Astrocyte (in vitro differentiated cells and primary cell): ENCODE measurements at regions not wholly inside any gene's neighbourhood (a gene's known extent, or its start where the extent isn't known, plus 50 kb on each side); places are given as distances from the start of the nearest gene placed in this dataset.

Experiments used
- DNase-seq: peaks from one replicate; pipeline ENCODE4 v3.0.0-alpha.2; 2010; ENCODE audit warnings: low read depth
- FAIRE-seq: peaks from 2 replicates; lab custom pipeline; 2011; peaks lifted over from hg19 to GRCh38; lab: Jason Lieb, UNC
- H2AFZ ChIP-seq: 2 replicates; pipeline ENCODE4 v1.6.0; 2012; ENCODE audit warnings: low read depth, low read length, inconsistent platforms
- H3K27ac ChIP-seq: 2 replicates; pipeline ENCODE4 v1.5.1; 2011; ENCODE audit warnings: low read depth, low read length, inconsistent platforms
- H3K27me3 ChIP-seq: 2 replicates; pipeline ENCODE4 v1.6.0; 2011; ENCODE audit warnings: low read length, inconsistent platforms; ENCODE audit not compliant: insufficient read depth
- H3K36me3 ChIP-seq: 2 replicates; pipeline ENCODE4 v1.5.1; 2011; ENCODE audit warnings: low read length, inconsistent platforms; ENCODE audit not compliant: insufficient read depth
- H3K4me1 ChIP-seq: 2 replicates; pipeline ENCODE4 v1.5.1; 2011; ENCODE audit warnings: low read length, inconsistent platforms; ENCODE audit not compliant: insufficient read depth
- H3K4me2 ChIP-seq: 2 replicates; pipeline ENCODE4 v1.6.0; 2012; ENCODE audit warnings: low read length, inconsistent platforms
- H3K4me3 ChIP-seq: 2 replicates; pipeline ENCODE4 v1.5.1; 2011; ENCODE audit warnings: low read depth, mild to moderate bottlenecking, low read length, inconsistent platforms; ENCODE audit not compliant: insufficient read depth
- H3K79me2 ChIP-seq: 2 replicates; pipeline ENCODE4 v1.6.0; 2012; ENCODE audit warnings: mild to moderate bottlenecking, low read length, inconsistent platforms; ENCODE audit not compliant: insufficient read depth
- H3K9ac ChIP-seq: 2 replicates; pipeline ENCODE4 v1.6.0; 2012; ENCODE audit warnings: mild to moderate bottlenecking, low read length, inconsistent platforms
- H3K9me3 ChIP-seq: 2 replicates; pipeline ENCODE4 v1.5.1; 2012; ENCODE audit warnings: low read depth, mild to moderate bottlenecking, low read length, inconsistent platforms; ENCODE audit not compliant: insufficient read depth
- H4K20me1 ChIP-seq: 2 replicates; pipeline ENCODE4 v1.6.0; 2012; ENCODE audit warnings: low read length, inconsistent platforms; ENCODE audit not compliant: insufficient read depth
- H3K27ac Mint-ChIP-seq: one replicate; pipeline ENCODE4 v1.8.0; 2021; ENCODE audit warnings: mild to moderate bottlenecking, mixed read lengths; ENCODE audit not compliant: unreplicated experiment
- H3K27me3 Mint-ChIP-seq: one replicate; pipeline ENCODE4 v1.8.0; 2021; ENCODE audit warnings: low read depth, mixed read lengths; ENCODE audit not compliant: unreplicated experiment
- H3K36me3 Mint-ChIP-seq: one replicate; pipeline ENCODE4 v1.8.0; 2021; ENCODE audit warnings: low read depth, mixed read lengths; ENCODE audit not compliant: unreplicated experiment
- H3K4me1 Mint-ChIP-seq: one replicate; pipeline ENCODE4 v1.8.0; 2021; ENCODE audit warnings: low read depth, mixed read lengths; ENCODE audit not compliant: unreplicated experiment
- H3K4me3 Mint-ChIP-seq: one replicate; pipeline ENCODE4 v1.8.0; 2021; ENCODE audit warnings: mild to moderate bottlenecking, moderate library complexity, mixed read lengths; ENCODE audit not compliant: unreplicated experiment
- H3K9me3 Mint-ChIP-seq: one replicate; pipeline ENCODE4 v1.8.0; 2021; ENCODE audit warnings: mild to moderate bottlenecking, mixed read lengths; ENCODE audit not compliant: unreplicated experiment
- EZH2 ChIP-seq: IDR thresholded peaks from 2 replicates; pipeline ENCODE4 v1.6.1; 2012; ENCODE audit warnings: mild to moderate bottlenecking, low read length, inconsistent platforms; ENCODE audit not compliant: insufficient read depth
- TF ChIP-seq, protein P1 (sequence below): IDR thresholded peaks from 2 replicates; pipeline ENCODE4 v1.5.1; 2011; ENCODE audit warnings: low read depth, mild to moderate bottlenecking, inconsistent platforms, low read length, moderate library complexity; ENCODE audit not compliant: insufficient read depth

DNA sequence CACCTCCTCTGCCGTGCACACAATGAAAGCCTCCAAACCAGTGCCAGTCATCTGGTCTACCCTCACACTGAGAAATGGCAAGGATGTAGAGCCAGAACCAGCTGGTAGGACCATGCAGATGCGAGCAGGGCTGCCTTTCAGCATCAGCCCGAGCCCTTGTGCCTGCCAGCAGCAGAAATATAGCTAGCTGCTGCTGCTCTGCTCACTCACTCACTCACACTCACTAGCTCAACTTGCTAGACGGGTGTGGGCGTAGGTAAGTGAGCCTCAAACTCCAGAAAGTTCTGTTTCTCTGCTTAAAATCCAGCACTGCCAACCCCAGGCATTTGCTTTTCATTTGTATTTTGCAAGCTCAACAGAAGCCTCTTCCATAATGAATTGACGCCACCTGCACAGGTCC, 114.0 kb downstream of the DRD1 start:
- peaks cover 4% of the 10 kb centered on the region for H3K9me3 ChIP-seq
- no peak overlapping the region for H3K9ac ChIP-seq
- no peak overlapping the region for H2AFZ ChIP-seq
- Mint-ChIP-seq H3K4me1 (peaks cover 7% of the 10 kb centered on the region), H3K9me3 (no peaks in the 10 kb centered on the region), H3K27me3 (peaks cover 20% of the 10 kb centered on the region), H3K4me3 (no peak overlapping the region), H3K36me3 (no peaks in the 10 kb centered on the region), H3K27ac (no peak overlapping the region)
- H3K4me1 ChIP-seq: no peaks in the 10 kb centered on the region
- no peak overlapping the region for H3K27ac ChIP-seq
- no peak for TF ChIP-seq EZH2
- TF ChIP-seq, protein P1, sequence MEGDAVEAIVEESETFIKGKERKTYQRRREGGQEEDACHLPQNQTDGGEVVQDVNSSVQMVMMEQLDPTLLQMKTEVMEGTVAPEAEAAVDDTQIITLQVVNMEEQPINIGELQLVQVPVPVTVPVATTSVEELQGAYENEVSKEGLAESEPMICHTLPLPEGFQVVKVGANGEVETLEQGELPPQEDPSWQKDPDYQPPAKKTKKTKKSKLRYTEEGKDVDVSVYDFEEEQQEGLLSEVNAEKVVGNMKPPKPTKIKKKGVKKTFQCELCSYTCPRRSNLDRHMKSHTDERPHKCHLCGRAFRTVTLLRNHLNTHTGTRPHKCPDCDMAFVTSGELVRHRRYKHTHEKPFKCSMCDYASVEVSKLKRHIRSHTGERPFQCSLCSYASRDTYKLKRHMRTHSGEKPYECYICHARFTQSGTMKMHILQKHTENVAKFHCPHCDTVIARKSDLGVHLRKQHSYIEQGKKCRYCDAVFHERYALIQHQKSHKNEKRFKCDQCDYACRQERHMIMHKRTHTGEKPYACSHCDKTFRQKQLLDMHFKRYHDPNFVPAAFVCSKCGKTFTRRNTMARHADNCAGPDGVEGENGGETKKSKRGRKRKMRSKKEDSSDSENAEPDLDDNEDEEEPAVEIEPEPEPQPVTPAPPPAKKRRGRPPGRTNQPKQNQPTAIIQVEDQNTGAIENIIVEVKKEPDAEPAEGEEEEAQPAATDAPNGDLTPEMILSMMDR: no peak
- H3K79me2 ChIP-seq: no peaks in the 10 kb centered on the region
- no peak for FAIRE-seq
- no peaks in the 10 kb centered on the region for H4K20me1 ChIP-seq
- H3K4me3 ChIP-seq: no peak overlapping the region
- no peaks in the 10 kb centered on the region for H3K36me3 ChIP-seq
- no peak overlapping the region for H3K4me2 ChIP-seq
- no peaks in the 10 kb centered on the region for H3K27me3 ChIP-seq
- DNase-seq: no peak

DNA sequence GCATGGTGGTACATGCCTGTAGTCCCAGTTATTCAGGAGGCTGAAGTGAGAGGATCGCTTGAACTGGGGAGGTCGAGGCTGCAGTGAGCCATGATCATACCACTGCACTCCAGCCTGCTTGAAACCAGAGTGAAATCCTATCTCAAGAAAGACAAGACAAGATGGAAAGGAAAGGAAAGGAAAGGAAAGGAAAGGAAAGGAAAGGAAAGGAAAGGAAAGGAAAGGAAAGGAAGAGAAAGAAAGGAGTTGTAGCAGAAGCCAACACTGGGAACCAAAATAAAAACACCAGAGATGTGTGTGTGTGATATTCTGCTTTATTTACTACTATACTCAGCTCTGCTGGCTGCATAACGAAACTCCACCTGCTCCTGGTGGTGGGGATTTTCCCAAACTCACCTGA, 115.3 kb downstream of the DRD1 start:
- Histone ChIP-seq H2AFZ (no peak overlapping the region), H3K79me2 (no peaks in the 10 kb centered on the region), H3K27ac (no peak overlapping the region), H3K4me1 (no peaks in the 10 kb centered on the region), H3K36me3 (no peaks in the 10 kb centered on the region), H3K4me3 (no peak overlapping the region), H3K9ac (no peak overlapping the region), H3K27me3 (no peaks in the 10 kb centered on the region), H4K20me1 (no peaks in the 10 kb centered on the region), H3K4me2 (no peak overlapping the region), H3K9me3 (peaks cover 4% of the 10 kb centered on the region)
- Mint-ChIP-seq H3K27ac (no peak overlapping the region), H3K4me3 (no peak overlapping the region), H3K9me3 (no peaks in the 10 kb centered on the region), H3K27me3 (peaks cover 21% of the 10 kb centered on the region), H3K36me3 (no peaks in the 10 kb centered on the region), H3K4me1 (peaks cover 7% of the 10 kb centered on the region)
- DNase-seq (no peak), FAIRE-seq (no peak)
- TF ChIP-seq, protein P1: no peak
- TF ChIP-seq EZH2: no peak

DNA sequence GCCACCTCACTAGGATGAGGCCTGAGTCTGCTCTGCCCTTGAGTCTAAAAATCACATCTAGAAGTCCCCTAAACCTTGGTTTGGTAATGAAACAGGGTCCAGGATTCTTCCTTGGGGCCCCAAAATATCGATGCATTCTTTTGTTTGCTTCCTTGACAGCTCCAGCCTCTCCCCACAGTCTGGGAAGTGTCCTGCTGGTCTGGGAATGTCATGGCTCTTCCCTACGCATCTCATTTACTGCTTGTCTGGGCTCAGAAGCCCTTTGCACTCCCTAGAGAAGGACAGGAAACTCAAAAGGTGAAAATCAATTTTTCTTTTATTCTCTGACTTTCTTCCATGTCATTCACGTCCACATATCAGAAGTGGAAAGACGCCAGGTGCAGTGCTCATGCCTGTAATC, 115.8 kb downstream of the DRD1 start:
- H3K27me3 Mint-ChIP-seq: peaks cover 21% of the 10 kb centered on the region
- peaks cover 7% of the 10 kb centered on the region for H3K4me1 Mint-ChIP-seq
- H3K27me3 ChIP-seq: no peaks in the 10 kb centered on the region
- no peak overlapping the region for H3K4me3 Mint-ChIP-seq
- no peak for DNase-seq
- no peaks in the 10 kb centered on the region for H4K20me1 ChIP-seq
- no peaks in the 10 kb centered on the region for H3K4me1 ChIP-seq
- no peak for FAIRE-seq
- H3K9me3 ChIP-seq: peaks cover 4% of the 10 kb centered on the region
- H3K4me2 ChIP-seq: no peak overlapping the region
- no peak overlapping the region for H2AFZ ChIP-seq
- H3K4me3 ChIP-seq: no peak overlapping the region
- H3K27ac ChIP-seq: no peak overlapping the region
- no peaks in the 10 kb centered on the region for H3K36me3 Mint-ChIP-seq
- no peaks in the 10 kb centered on the region for H3K9me3 Mint-ChIP-seq
- TF ChIP-seq, protein P1: no peak
- TF ChIP-seq EZH2: no peak
- no peak overlapping the region for H3K27ac Mint-ChIP-seq
- H3K9ac ChIP-seq: no peak overlapping the region
- no peaks in the 10 kb centered on the region for H3K36me3 ChIP-seq
- H3K79me2 ChIP-seq: no peaks in the 10 kb centered on the region
